ENCODE measurements at regions not wholly inside any gene's neighbourhood (a gene's known extent, or its start where the extent isn't known, plus 50 kb on each side); places are given as distances from the start of the nearest gene placed in this dataset.

DNA sequence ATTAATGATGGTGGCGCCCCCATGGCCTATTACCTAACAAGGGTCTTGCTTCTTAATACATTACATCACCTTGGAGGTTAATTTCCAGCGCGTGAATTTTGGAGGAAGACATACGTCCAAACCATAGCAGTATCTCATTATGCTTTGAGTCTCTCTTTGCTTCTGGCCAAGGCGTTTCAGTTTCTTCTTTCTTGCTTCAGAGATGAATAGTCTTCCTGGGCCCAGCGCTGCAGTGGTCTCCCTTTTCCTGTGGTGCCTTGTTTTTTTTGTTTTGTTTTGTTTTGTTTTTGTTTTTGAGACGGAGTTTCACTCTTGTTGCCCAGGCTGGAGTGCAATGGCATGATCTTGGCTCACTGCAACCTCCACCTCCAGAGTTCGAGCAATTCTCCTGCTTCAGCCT lies 268.4 kb downstream of the SOX4 start:
- TF ChIP-seq POLR2AphosphoS5 (IDR thresholded peaks at IDR 0.05; ENCODE audit: borderline replicate concordance, low read depth, low read length) = no peak
- no peak for TF ChIP-seq EZH2 (IDR thresholded peaks at IDR 0.05)
